ENCODE measurements at regions not wholly inside any gene's neighbourhood (a gene's known extent, or its start where the extent isn't known, plus 50 kb on each side); places are given as distances from the start of the nearest gene placed in this dataset.

- H3K4me1 Mint-ChIP-seq, result no peaks in the 10 kb centered on the region
- no peak for ATAC-seq (replicated peaks)
- no peak overlapping the region for H3K4me3 Mint-ChIP-seq
- no peak overlapping the region for H3K27ac Mint-ChIP-seq
- H3K27me3 Mint-ChIP-seq, result no peaks in the 10 kb centered on the region
- H3K36me3 Mint-ChIP-seq (ENCODE audit: low read depth), result no peaks in the 10 kb centered on the region
- H3K9me3 Mint-ChIP-seq, result peaks cover 5% of the 10 kb centered on the region
Observed at GRCh38 chr3:22351806-22352205, 600.8 kb upstream of the ZNF385D start.

GRCh38 chr3:22353126-22353525 lies 602.1 kb upstream of the ZNF385D start:
- Mint-ChIP-seq H3K9me3 (peaks cover 5% of the 10 kb centered on the region), H3K4me1 (no peaks in the 10 kb centered on the region), H3K4me3 (no peak overlapping the region), H3K27me3 (no peaks in the 10 kb centered on the region), H3K36me3 (ENCODE audit: low read depth) (no peaks in the 10 kb centered on the region), H3K27ac (no peak overlapping the region)
- ATAC-seq (replicated peaks), result no peak

GRCh38 chr3:22358334-22358733 lies 607.3 kb upstream of the ZNF385D start:
- no peaks in the 10 kb centered on the region for H3K36me3 Mint-ChIP-seq (ENCODE audit: low read depth)
- H3K4me3 Mint-ChIP-seq, result no peak overlapping the region
- peaks cover 5% of the 10 kb centered on the region for H3K9me3 Mint-ChIP-seq
- no peak for ATAC-seq (replicated peaks)
- no peak overlapping the region for H3K27ac Mint-ChIP-seq
- H3K27me3 Mint-ChIP-seq, result no peaks in the 10 kb centered on the region
- no peaks in the 10 kb centered on the region for H3K4me1 Mint-ChIP-seq

- no peak for ATAC-seq (replicated peaks)
- H3K27me3 Mint-ChIP-seq, result no peaks in the 10 kb centered on the region
- no peak overlapping the region for H3K27ac Mint-ChIP-seq
Observed at GRCh38 chr3:22360164-22360563, 609.2 kb upstream of the ZNF385D start.

GRCh38 chr3:22360970-22361369 lies 610.0 kb upstream of the ZNF385D start:
- Mint-ChIP-seq H3K27ac (no peak overlapping the region), H3K9me3 (no peaks in the 10 kb centered on the region), H3K4me3 (no peak overlapping the region), H3K36me3 (ENCODE audit: low read depth) (no peaks in the 10 kb centered on the region), H3K27me3 (no peaks in the 10 kb centered on the region), H3K4me1 (no peaks in the 10 kb centered on the region)
- ATAC-seq (replicated peaks), result no peak

More at GRCh38 chr3:22360164-22360563, 609.2 kb upstream of the ZNF385D start:
- no peaks in the 10 kb centered on the region for H3K36me3 Mint-ChIP-seq (ENCODE audit: low read depth)
- no peaks in the 10 kb centered on the region for H3K9me3 Mint-ChIP-seq
- no peaks in the 10 kb centered on the region for H3K4me1 Mint-ChIP-seq
- no peak overlapping the region for H3K4me3 Mint-ChIP-seq

GRCh38 chr3:22361521-22361920 lies 610.5 kb upstream of the ZNF385D start:
- Mint-ChIP-seq H3K27me3 (no peaks in the 10 kb centered on the region), H3K4me1 (no peaks in the 10 kb centered on the region), H3K36me3 (ENCODE audit: low read depth) (no peaks in the 10 kb centered on the region), H3K9me3 (peaks cover 2% of the 10 kb centered on the region), H3K27ac (no peak overlapping the region), H3K4me3 (no peak overlapping the region)
- ATAC-seq (replicated peaks), result no peak

GRCh38 chr3:22364851-22365250 lies 613.8 kb upstream of the ZNF385D start:
- Mint-ChIP-seq H3K36me3 (ENCODE audit: low read depth) (no peaks in the 10 kb centered on the region), H3K4me3 (no peak overlapping the region), H3K9me3 (peaks cover 7% of the 10 kb centered on the region), H3K4me1 (no peaks in the 10 kb centered on the region), H3K27me3 (no peaks in the 10 kb centered on the region), H3K27ac (no peak overlapping the region)
- no peak for ATAC-seq (replicated peaks)

GRCh38 chr3:22366781-22367180 lies 615.8 kb upstream of the ZNF385D start:
- H3K27ac Mint-ChIP-seq, result no peak overlapping the region
- ATAC-seq (replicated peaks), result no peak
- no peaks in the 10 kb centered on the region for H3K4me1 Mint-ChIP-seq
- H3K27me3 Mint-ChIP-seq, result peaks cover 9% of the 10 kb centered on the region
- no peak overlapping the region for H3K4me3 Mint-ChIP-seq
- peaks cover 15% of the 10 kb centered on the region for H3K9me3 Mint-ChIP-seq
- H3K36me3 Mint-ChIP-seq (ENCODE audit: low read depth), result no peaks in the 10 kb centered on the region

- Mint-ChIP-seq H3K9me3 (peaks cover 34% of the 10 kb centered on the region), H3K36me3 (ENCODE audit: low read depth) (no peaks in the 10 kb centered on the region), H3K27ac (no peak overlapping the region), H3K4me1 (no peaks in the 10 kb centered on the region), H3K27me3 (peaks cover 14% of the 10 kb centered on the region), H3K4me3 (no peak overlapping the region)
- no peak for ATAC-seq (replicated peaks)
Observed at GRCh38 chr3:22371036-22371435, 620.0 kb upstream of the ZNF385D start.

- Mint-ChIP-seq H3K36me3 (ENCODE audit: low read depth) (no peaks in the 10 kb centered on the region), H3K4me3 (no peak overlapping the region), H3K27me3 (peaks cover 14% of the 10 kb centered on the region), H3K27ac (no peak overlapping the region), H3K9me3 (peaks cover 31% of the 10 kb centered on the region), H3K4me1 (no peaks in the 10 kb centered on the region)
- ATAC-seq (replicated peaks), result no peak
Observed at GRCh38 chr3:22371607-22372291, 620.7 kb upstream of the ZNF385D start.

- Mint-ChIP-seq H3K36me3 (ENCODE audit: low read depth) (no peaks in the 10 kb centered on the region), H3K27me3 (peaks cover 14% of the 10 kb centered on the region), H3K9me3 (peaks cover 31% of the 10 kb centered on the region), H3K27ac (no peak overlapping the region), H3K4me3 (no peak overlapping the region), H3K4me1 (no peaks in the 10 kb centered on the region)
- no peak for ATAC-seq (replicated peaks)
Observed at GRCh38 chr3:22372292-22373062, 621.5 kb upstream of the ZNF385D start.

- H3K36me3 Mint-ChIP-seq (ENCODE audit: low read depth), result no peaks in the 10 kb centered on the region
- H3K4me1 Mint-ChIP-seq, result no peaks in the 10 kb centered on the region
- H3K4me3 Mint-ChIP-seq, result no peak overlapping the region
- H3K27me3 Mint-ChIP-seq, result peaks cover 14% of the 10 kb centered on the region
- peaks cover 36% of the 10 kb centered on the region for H3K9me3 Mint-ChIP-seq
- ATAC-seq (replicated peaks), result no peak
- H3K27ac Mint-ChIP-seq, result no peak overlapping the region
Observed at GRCh38 chr3:22373182-22373581, 622.2 kb upstream of the ZNF385D start.

GRCh38 chr3:22373827-22374226 lies 622.8 kb upstream of the ZNF385D start:
- no peak overlapping the region for H3K4me3 Mint-ChIP-seq
- peaks cover 33% of the 10 kb centered on the region for H3K9me3 Mint-ChIP-seq
- H3K36me3 Mint-ChIP-seq (ENCODE audit: low read depth), result no peaks in the 10 kb centered on the region
- peaks cover 14% of the 10 kb centered on the region for H3K27me3 Mint-ChIP-seq
- no peak overlapping the region for H3K27ac Mint-ChIP-seq
- H3K4me1 Mint-ChIP-seq, result no peaks in the 10 kb centered on the region
- ATAC-seq (replicated peaks), result no peak

- peaks cover 25% of the 10 kb centered on the region for H3K9me3 Mint-ChIP-seq
- H3K27ac Mint-ChIP-seq, result no peak overlapping the region
- H3K4me1 Mint-ChIP-seq, result no peaks in the 10 kb centered on the region
- H3K36me3 Mint-ChIP-seq (ENCODE audit: low read depth), result no peaks in the 10 kb centered on the region
- H3K4me3 Mint-ChIP-seq, result no peak overlapping the region
- ATAC-seq (replicated peaks), result no peak
- peaks cover 5% of the 10 kb centered on the region for H3K27me3 Mint-ChIP-seq
Observed at GRCh38 chr3:22377421-22377820, 626.4 kb upstream of the ZNF385D start.

- Mint-ChIP-seq H3K27ac (no peak overlapping the region), H3K9me3 (peaks cover 17% of the 10 kb centered on the region), H3K27me3 (no peaks in the 10 kb centered on the region), H3K4me3 (no peak overlapping the region), H3K4me1 (no peaks in the 10 kb centered on the region), H3K36me3 (ENCODE audit: low read depth) (no peaks in the 10 kb centered on the region)
- no peak for ATAC-seq (replicated peaks)
Observed at GRCh38 chr3:22378869-22379268, 627.9 kb upstream of the ZNF385D start.

All from activated T-helper 17 cell treated with anti-CD3 and anti-CD28 coated beads, Interleukin-2, amount 50 U/mL, for 72 hours (primary cell).